GM23338 (cell line): ENCODE measurements at regions not wholly inside any gene's neighbourhood (a gene's known extent, or its start where the extent isn't known, plus 50 kb on each side); places are given as distances from the start of the nearest gene placed in this dataset.

Experiments
- ATAC-seq: fragments of 200-7000 bp; cut with Tn5 transposase; 3 replicates; pipeline ENCODE4 v1.9.1; 2020
- DNase-seq: peaks from one replicate; pipeline ENCODE4 v3.0.0-alpha.2; 2015; ENCODE audit warnings: low spot score
- H2AFZ ChIP-seq: fragments of 200-600 bp; sonication (generic); 2 replicates; pipeline ENCODE4 v1.8.0; 2016; ENCODE audit warnings: antibody characterized with exemption, mild to moderate bottlenecking, moderate library complexity
- H3F3A ChIP-seq: fragments of 200-600 bp; sonication (generic); replicated peaks from 2 replicates; pipeline ENCODE4 v1.8.0; 2017; ENCODE audit warnings: antibody characterized with exemption, mixed run types, low read depth
- H3K27ac ChIP-seq: fragments of 200-600 bp; sonication (generic); 2 replicates; pipeline ENCODE4 v1.6.1; 2016; ENCODE audit warnings: low read depth
- H3K27me3 ChIP-seq: fragments of 200-600 bp; sonication (generic); 2 replicates; pipeline ENCODE4 v1.8.0; 2016; ENCODE audit warnings: mild to moderate bottlenecking, mixed run types, moderate library complexity; ENCODE audit not compliant: insufficient read depth
- H3K36me3 ChIP-seq: fragments of 200-600 bp; sonication (generic); 2 replicates; pipeline ENCODE4 v1.8.0; 2016; ENCODE audit warnings: mild to moderate bottlenecking; ENCODE audit not compliant: insufficient read depth
- H3K4me1 ChIP-seq: fragments of 200-600 bp; sonication (generic); 2 replicates; pipeline ENCODE4 v1.8.0; 2016; ENCODE audit warnings: mild to moderate bottlenecking, moderate library complexity; ENCODE audit not compliant: insufficient read depth
- H3K4me2 ChIP-seq: fragments of 200-600 bp; sonication (generic); 2 replicates; pipeline ENCODE4 v1.7.1; 2017; ENCODE audit warnings: mixed run types
- H3K4me3 ChIP-seq: fragments of 200-600 bp; sonication (generic); 2 replicates; pipeline ENCODE4 v1.6.1; 2016; ENCODE audit warnings: mixed run types
- H3K79me2 ChIP-seq: fragments of 200-600 bp; sonication (generic); replicated peaks from 2 replicates; pipeline ENCODE4 v1.8.0; 2017; ENCODE audit warnings: mild to moderate bottlenecking; ENCODE audit not compliant: insufficient read depth
- H3K9me2 ChIP-seq: fragments of 200-600 bp; sonication (generic); 2 replicates; pipeline ENCODE4 v1.8.0; 2017; ENCODE audit not compliant: insufficient read depth
- H4K20me1 ChIP-seq: fragments of 200-600 bp; sonication (generic); replicated peaks from 2 replicates; pipeline ENCODE4 v1.8.0; 2017; ENCODE audit warnings: mild to moderate bottlenecking; ENCODE audit not compliant: insufficient read depth
- H3K27ac Mint-ChIP-seq: 2 replicates; pipeline ENCODE4 v1.8.0; 2020; ENCODE audit warnings: inconsistent platforms, mild to moderate bottlenecking, moderate library complexity, mixed read lengths
- H3K27me3 Mint-ChIP-seq: 3 replicates; pipeline ENCODE4 v1.8.0; 2022; ENCODE audit warnings: low read depth, mild to moderate bottlenecking, moderate library complexity, mixed read lengths, inconsistent platforms; ENCODE audit not compliant: insufficient read depth, poor library complexity
- H3K36me3 Mint-ChIP-seq: 3 replicates; pipeline ENCODE4 v1.8.0; 2021; ENCODE audit warnings: low read depth, mild to moderate bottlenecking, inconsistent platforms, moderate library complexity, mixed read lengths
- H3K4me1 Mint-ChIP-seq: 3 replicates; pipeline ENCODE4 v1.8.0; 2020; ENCODE audit warnings: mild to moderate bottlenecking, inconsistent platforms, mixed read lengths
- H3K4me3 Mint-ChIP-seq: 3 replicates; pipeline ENCODE4 v1.8.0; 2021; ENCODE audit warnings: moderate library complexity, mild to moderate bottlenecking, inconsistent platforms, mixed read lengths
- H3K9me3 Mint-ChIP-seq: 3 replicates; pipeline ENCODE4 v1.8.0; 2020; ENCODE audit warnings: moderate library complexity, mild to moderate bottlenecking, inconsistent platforms, mixed read lengths
- EZH2 ChIP-seq: fragments of 200-600 bp; sonication (generic); IDR thresholded peaks from one replicate; pipeline ENCODE4 v1.8.0; 2017; ENCODE audit warnings: antibody characterized with exemption, mild to moderate bottlenecking, low read depth; ENCODE audit not compliant: unreplicated experiment
- EZH2phosphoT487 ChIP-seq: fragments of 200-600 bp; sonication (generic); IDR thresholded peaks from one replicate; pipeline ENCODE4 v1.8.1; 2018; ENCODE audit warnings: antibody characterized with exemption; ENCODE audit not compliant: unreplicated experiment
- NANOG ChIP-seq: IDR thresholded peaks from 2 replicates; pipeline ENCODE4 v1.6.1; 2016; ENCODE audit warnings: antibody characterized with exemption, borderline replicate concordance
- POLR2AphosphoS5 ChIP-seq: IDR thresholded peaks from 2 replicates; pipeline ENCODE4 v1.6.1; 2016; ENCODE audit warnings: antibody characterized with exemption, low read depth
- STAT1 ChIP-seq: IDR thresholded peaks from one replicate; pipeline ENCODE4 v1.6.1; 2016; ENCODE audit warnings: antibody characterized with exemption; ENCODE audit not compliant: unreplicated experiment
- ZNF331 ChIP-seq: fragments of 250-450 bp; sonication (Bioruptor Pico); IDR thresholded peaks from 2 replicates; pipeline ENCODE4 v1.5.0; 2020; ENCODE audit warnings: low read depth, mild to moderate bottlenecking, moderate library complexity
- TF ChIP-seq, protein P1 (sequence below): IDR thresholded peaks from one replicate; pipeline ENCODE4 v1.6.1; 2018; ENCODE audit warnings: antibody characterized with exemption; ENCODE audit not compliant: unreplicated experiment
- TF ChIP-seq, protein P2 (sequence below): IDR thresholded peaks from 2 replicates; pipeline ENCODE4 v1.6.1; 2016; ENCODE audit warnings: antibody characterized with exemption
- TF ChIP-seq, protein P3 (sequence below): fragments of 250-450 bp; sonication (Bioruptor Pico); IDR thresholded peaks from 2 replicates; pipeline ENCODE4 v1.5.0; 2020; ENCODE audit warnings: mild to moderate bottlenecking, moderate library complexity

DNA sequence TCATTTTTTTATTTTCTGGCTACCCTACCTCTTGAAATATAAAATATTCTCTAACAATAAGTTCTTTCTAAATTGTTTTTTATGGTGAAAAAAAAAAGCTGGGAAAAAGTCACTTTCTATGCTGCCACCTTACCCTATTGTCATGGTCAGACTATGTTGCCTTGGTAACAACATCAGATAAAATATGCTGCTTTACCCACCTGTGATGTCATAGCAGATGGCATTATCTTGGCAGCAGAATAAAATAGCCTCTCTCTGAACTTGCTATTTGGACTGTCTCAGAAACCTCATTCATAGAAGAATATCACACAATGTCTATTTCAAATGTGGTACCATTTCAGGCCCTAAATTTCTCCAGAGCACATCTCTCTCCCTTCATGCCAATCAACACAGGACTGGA lies 69.6 kb upstream of the SGIP1 start:
- H3K36me3 Mint-ChIP-seq: peaks cover 23% of the 10 kb centered on the region
- ATAC-seq (no peak), DNase-seq (no peak)
- H3F3A ChIP-seq: no peaks in the 10 kb centered on the region
- H4K20me1 ChIP-seq: no peaks in the 10 kb centered on the region; the same call in 1 of the 2 replicates
- H3K4me1 ChIP-seq: no peaks in the 10 kb centered on the region
- no peaks in the 10 kb centered on the region for H3K27me3 ChIP-seq
- peaks cover 27% of the 10 kb centered on the region for H3K9me3 Mint-ChIP-seq
- peaks cover 5% of the 10 kb centered on the region; the same call in 1 of the 2 replicates for H3K36me3 ChIP-seq
- no peaks in the 10 kb centered on the region for H3K79me2 ChIP-seq
- H3K27ac ChIP-seq: no peak overlapping the region
- H3K27ac Mint-ChIP-seq: no peak overlapping the region
- no peak overlapping the region for H3K4me2 ChIP-seq
- H3K4me3 Mint-ChIP-seq: no peak overlapping the region
- TF ChIP-seq ZNF331 (no peak), POLR2AphosphoS5 (no peak), STAT1 (no peak), NANOG (no peak), EZH2 (no peak), EZH2phosphoT487 (no peak)
- TF ChIP-seq, protein P1, sequence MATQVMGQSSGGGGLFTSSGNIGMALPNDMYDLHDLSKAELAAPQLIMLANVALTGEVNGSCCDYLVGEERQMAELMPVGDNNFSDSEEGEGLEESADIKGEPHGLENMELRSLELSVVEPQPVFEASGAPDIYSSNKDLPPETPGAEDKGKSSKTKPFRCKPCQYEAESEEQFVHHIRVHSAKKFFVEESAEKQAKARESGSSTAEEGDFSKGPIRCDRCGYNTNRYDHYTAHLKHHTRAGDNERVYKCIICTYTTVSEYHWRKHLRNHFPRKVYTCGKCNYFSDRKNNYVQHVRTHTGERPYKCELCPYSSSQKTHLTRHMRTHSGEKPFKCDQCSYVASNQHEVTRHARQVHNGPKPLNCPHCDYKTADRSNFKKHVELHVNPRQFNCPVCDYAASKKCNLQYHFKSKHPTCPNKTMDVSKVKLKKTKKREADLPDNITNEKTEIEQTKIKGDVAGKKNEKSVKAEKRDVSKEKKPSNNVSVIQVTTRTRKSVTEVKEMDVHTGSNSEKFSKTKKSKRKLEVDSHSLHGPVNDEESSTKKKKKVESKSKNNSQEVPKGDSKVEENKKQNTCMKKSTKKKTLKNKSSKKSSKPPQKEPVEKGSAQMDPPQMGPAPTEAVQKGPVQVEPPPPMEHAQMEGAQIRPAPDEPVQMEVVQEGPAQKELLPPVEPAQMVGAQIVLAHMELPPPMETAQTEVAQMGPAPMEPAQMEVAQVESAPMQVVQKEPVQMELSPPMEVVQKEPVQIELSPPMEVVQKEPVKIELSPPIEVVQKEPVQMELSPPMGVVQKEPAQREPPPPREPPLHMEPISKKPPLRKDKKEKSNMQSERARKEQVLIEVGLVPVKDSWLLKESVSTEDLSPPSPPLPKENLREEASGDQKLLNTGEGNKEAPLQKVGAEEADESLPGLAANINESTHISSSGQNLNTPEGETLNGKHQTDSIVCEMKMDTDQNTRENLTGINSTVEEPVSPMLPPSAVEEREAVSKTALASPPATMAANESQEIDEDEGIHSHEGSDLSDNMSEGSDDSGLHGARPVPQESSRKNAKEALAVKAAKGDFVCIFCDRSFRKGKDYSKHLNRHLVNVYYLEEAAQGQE: no peak
- TF ChIP-seq, protein P2, sequence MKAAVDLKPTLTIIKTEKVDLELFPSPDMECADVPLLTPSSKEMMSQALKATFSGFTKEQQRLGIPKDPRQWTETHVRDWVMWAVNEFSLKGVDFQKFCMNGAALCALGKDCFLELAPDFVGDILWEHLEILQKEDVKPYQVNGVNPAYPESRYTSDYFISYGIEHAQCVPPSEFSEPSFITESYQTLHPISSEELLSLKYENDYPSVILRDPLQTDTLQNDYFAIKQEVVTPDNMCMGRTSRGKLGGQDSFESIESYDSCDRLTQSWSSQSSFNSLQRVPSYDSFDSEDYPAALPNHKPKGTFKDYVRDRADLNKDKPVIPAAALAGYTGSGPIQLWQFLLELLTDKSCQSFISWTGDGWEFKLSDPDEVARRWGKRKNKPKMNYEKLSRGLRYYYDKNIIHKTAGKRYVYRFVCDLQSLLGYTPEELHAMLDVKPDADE: no peak
- TF ChIP-seq, protein P3, sequence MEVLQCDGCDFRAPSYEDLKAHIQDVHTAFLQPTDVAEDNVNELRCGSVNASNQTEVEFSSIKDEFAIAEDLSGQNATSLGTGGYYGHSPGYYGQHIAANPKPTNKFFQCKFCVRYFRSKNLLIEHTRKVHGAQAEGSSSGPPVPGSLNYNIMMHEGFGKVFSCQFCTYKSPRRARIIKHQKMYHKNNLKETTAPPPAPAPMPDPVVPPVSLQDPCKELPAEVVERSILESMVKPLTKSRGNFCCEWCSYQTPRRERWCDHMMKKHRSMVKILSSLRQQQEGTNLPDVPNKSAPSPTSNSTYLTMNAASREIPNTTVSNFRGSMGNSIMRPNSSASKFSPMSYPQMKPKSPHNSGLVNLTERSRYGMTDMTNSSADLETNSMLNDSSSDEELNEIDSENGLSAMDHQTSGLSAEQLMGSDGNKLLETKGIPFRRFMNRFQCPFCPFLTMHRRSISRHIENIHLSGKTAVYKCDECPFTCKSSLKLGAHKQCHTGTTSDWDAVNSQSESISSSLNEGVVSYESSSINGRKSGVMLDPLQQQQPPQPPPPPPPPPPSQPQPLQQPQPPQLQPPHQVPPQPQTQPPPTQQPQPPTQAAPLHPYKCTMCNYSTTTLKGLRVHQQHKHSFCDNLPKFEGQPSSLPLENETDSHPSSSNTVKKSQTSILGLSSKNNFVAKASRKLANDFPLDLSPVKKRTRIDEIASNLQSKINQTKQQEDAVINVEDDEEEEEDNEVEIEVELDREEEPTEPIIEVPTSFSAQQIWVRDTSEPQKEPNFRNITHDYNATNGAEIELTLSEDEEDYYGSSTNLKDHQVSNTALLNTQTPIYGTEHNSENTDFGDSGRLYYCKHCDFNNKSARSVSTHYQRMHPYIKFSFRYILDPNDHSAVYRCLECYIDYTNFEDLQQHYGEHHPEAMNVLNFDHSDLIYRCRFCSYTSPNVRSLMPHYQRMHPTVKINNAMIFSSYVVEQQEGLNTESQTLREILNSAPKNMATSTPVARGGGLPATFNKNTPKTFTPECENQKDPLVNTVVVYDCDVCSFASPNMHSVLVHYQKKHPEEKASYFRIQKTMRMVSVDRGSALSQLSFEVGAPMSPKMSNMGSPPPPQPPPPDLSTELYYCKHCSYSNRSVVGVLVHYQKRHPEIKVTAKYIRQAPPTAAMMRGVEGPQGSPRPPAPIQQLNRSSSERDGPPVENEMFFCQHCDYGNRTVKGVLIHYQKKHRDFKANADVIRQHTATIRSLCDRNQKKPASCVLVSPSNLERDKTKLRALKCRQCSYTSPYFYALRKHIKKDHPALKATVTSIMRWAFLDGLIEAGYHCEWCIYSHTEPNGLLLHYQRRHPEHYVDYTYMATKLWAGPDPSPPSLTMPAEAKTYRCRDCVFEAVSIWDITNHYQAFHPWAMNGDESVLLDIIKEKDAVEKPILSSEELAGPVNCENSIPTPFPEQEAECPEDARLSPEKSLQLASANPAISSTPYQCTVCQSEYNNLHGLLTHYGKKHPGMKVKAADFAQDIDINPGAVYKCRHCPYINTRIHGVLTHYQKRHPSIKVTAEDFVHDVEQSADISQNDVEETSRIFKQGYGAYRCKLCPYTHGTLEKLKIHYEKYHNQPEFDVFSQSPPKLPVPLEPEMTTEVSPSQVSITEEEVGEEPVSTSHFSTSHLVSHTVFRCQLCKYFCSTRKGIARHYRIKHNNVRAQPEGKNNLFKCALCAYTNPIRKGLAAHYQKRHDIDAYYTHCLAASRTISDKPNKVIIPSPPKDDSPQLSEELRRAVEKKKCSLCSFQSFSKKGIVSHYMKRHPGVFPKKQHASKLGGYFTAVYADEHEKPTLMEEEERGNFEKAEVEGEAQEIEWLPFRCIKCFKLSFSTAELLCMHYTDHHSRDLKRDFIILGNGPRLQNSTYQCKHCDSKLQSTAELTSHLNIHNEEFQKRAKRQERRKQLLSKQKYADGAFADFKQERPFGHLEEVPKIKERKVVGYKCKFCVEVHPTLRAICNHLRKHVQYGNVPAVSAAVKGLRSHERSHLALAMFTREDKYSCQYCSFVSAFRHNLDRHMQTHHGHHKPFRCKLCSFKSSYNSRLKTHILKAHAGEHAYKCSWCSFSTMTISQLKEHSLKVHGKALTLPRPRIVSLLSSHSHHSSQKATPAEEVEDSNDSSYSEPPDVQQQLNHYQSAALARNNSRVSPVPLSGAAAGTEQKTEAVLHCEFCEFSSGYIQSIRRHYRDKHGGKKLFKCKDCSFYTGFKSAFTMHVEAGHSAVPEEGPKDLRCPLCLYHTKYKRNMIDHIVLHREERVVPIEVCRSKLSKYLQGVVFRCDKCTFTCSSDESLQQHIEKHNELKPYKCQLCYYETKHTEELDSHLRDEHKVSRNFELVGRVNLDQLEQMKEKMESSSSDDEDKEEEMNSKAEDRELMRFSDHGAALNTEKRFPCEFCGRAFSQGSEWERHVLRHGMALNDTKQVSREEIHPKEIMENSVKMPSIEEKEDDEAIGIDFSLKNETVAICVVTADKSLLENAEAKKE (CRISPR knock-in tag): no peak
- H3K27me3 Mint-ChIP-seq: no peaks in the 10 kb centered on the region
- H2AFZ ChIP-seq: no peak overlapping the region
- H3K4me3 ChIP-seq: no peak overlapping the region
- peaks cover 3% of the 10 kb centered on the region; the same call in 1 of the 3 replicates for H3K4me1 Mint-ChIP-seq
- H3K9me2 ChIP-seq: peaks cover 9% of the 10 kb centered on the region; the same call in 1 of the 2 replicates
